ENCODE measurements at regions not wholly inside any gene's neighbourhood (a gene's known extent, or its start where the extent isn't known, plus 50 kb on each side); places are given as distances from the start of the nearest gene placed in this dataset.

DNA sequence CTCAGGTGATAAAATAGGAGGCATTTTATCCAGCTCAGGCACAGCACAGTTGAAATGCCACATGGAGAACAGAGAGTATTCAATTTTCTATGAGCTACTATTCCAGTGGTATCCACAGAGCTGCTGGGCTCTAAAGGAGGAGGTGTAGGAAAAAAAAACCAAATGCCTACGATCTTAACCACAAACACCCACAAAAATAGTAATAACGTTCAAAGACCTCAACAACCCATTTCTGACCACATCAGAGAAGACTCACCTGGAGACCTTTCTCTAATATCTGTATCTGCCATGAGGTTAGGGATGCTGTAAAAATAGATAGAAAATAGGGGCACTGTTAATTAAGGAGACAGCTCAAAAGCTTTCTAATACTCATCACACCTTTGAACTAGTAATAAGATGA, 294.6 kb upstream of the PARD3B start:
- TF ChIP-seq, protein P1, sequence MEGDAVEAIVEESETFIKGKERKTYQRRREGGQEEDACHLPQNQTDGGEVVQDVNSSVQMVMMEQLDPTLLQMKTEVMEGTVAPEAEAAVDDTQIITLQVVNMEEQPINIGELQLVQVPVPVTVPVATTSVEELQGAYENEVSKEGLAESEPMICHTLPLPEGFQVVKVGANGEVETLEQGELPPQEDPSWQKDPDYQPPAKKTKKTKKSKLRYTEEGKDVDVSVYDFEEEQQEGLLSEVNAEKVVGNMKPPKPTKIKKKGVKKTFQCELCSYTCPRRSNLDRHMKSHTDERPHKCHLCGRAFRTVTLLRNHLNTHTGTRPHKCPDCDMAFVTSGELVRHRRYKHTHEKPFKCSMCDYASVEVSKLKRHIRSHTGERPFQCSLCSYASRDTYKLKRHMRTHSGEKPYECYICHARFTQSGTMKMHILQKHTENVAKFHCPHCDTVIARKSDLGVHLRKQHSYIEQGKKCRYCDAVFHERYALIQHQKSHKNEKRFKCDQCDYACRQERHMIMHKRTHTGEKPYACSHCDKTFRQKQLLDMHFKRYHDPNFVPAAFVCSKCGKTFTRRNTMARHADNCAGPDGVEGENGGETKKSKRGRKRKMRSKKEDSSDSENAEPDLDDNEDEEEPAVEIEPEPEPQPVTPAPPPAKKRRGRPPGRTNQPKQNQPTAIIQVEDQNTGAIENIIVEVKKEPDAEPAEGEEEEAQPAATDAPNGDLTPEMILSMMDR (IDR thresholded peaks at IDR 0.05) = no peak
- no peak for TF ChIP-seq POLR2A (IDR thresholded peaks at IDR 0.05)
